ENCODE measurements at regions not wholly inside any gene's neighbourhood (a gene's known extent, or its start where the extent isn't known, plus 50 kb on each side); places are given as distances from the start of the nearest gene placed in this dataset.
"Not testable (repeated sequence)": the region's sequence is repeated elsewhere in the genome, so short reads cannot be mapped to it uniquely, and the experiment has no call there.

- TF ChIP-seq, protein P1, sequence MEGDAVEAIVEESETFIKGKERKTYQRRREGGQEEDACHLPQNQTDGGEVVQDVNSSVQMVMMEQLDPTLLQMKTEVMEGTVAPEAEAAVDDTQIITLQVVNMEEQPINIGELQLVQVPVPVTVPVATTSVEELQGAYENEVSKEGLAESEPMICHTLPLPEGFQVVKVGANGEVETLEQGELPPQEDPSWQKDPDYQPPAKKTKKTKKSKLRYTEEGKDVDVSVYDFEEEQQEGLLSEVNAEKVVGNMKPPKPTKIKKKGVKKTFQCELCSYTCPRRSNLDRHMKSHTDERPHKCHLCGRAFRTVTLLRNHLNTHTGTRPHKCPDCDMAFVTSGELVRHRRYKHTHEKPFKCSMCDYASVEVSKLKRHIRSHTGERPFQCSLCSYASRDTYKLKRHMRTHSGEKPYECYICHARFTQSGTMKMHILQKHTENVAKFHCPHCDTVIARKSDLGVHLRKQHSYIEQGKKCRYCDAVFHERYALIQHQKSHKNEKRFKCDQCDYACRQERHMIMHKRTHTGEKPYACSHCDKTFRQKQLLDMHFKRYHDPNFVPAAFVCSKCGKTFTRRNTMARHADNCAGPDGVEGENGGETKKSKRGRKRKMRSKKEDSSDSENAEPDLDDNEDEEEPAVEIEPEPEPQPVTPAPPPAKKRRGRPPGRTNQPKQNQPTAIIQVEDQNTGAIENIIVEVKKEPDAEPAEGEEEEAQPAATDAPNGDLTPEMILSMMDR (IDR thresholded peaks at IDR 0.05; ENCODE audit: low read depth, low read length) = not testable (repeated sequence)
- not testable (repeated sequence) for TF ChIP-seq POLR2A (IDR thresholded peaks at IDR 0.05; ENCODE audit: extremely low read depth, insufficient read length); MYC (IDR thresholded peaks at IDR 0.05; ENCODE audit: low read depth, low read length); MAX (IDR thresholded peaks at IDR 0.05; ENCODE audit: low read depth, low read length)
Measured at GRCh38 chr4:117922311-117922710, 112.0 kb upstream of the NDST3 start.

All from NB4 (cell line).